H9 (cell line): ENCODE measurements at regions not wholly inside any gene's neighbourhood (a gene's known extent, or its start where the extent isn't known, plus 50 kb on each side); places are given as distances from the start of the nearest gene placed in this dataset.

Experiments
- DNase-seq: peaks from one replicate; pipeline ENCODE4 v3.0.0-alpha.2; 2017
- H2AFZ ChIP-seq: one replicate; pipeline ENCODE4 v1.6.1; 2013; ENCODE audit warnings: mild to moderate bottlenecking, low read length, control low read depth, moderate library complexity
- H2AK5ac ChIP-seq: 2 replicates; pipeline ENCODE4 v1.6.1; 2013; ENCODE audit warnings: low read length, control low read depth, mixed read lengths; ENCODE audit not compliant: insufficient read length
- H2BK120ac ChIP-seq: one replicate; pipeline ENCODE4 v1.6.1; 2013; ENCODE audit warnings: low read depth, mild to moderate bottlenecking, low read length, control low read depth, inconsistent platforms; ENCODE audit not compliant: poor library complexity, severe bottlenecking
- H2BK12ac ChIP-seq: 2 replicates; pipeline ENCODE4 v1.6.1; 2013; ENCODE audit warnings: low read length, control low read depth, mixed read lengths, low read depth; ENCODE audit not compliant: insufficient read length
- H2BK15ac ChIP-seq: 2 replicates; pipeline ENCODE4 v1.6.1; 2013; ENCODE audit warnings: low read depth, low read length, control low read depth
- H2BK20ac ChIP-seq: one replicate; pipeline ENCODE4 v1.6.1; 2013; ENCODE audit warnings: low read depth, mild to moderate bottlenecking, low read length, control low read depth, inconsistent platforms; ENCODE audit not compliant: poor library complexity, severe bottlenecking
- H2BK5ac ChIP-seq: 2 replicates; pipeline ENCODE4 v1.6.1; 2013; ENCODE audit warnings: low read length, control low read depth, mixed read lengths; ENCODE audit not compliant: insufficient read length
- H3K14ac ChIP-seq: 2 replicates; pipeline ENCODE4 v1.6.1; 2013; ENCODE audit warnings: low read length, control low read depth; ENCODE audit not compliant: insufficient read depth
- H3K18ac ChIP-seq: 2 replicates; pipeline ENCODE4 v1.6.1; 2013; ENCODE audit warnings: low read depth, mild to moderate bottlenecking, mixed read lengths, low read length, control low read depth; ENCODE audit not compliant: insufficient read length
- H3K23ac ChIP-seq: 2 replicates; pipeline ENCODE4 v1.6.1; 2013; ENCODE audit warnings: low read length, control low read depth, mixed read lengths, low read depth; ENCODE audit not compliant: insufficient read length
- H3K23me2 ChIP-seq: 2 replicates; pipeline ENCODE4 v1.6.1; 2013; ENCODE audit warnings: low read depth, mild to moderate bottlenecking, mixed read lengths, low read length, control low read depth; ENCODE audit not compliant: insufficient read length, poor library complexity, severe bottlenecking
- H3K27ac ChIP-seq: 2 replicates; pipeline ENCODE4 v1.5.1; 2013; ENCODE audit warnings: low read length, control low read depth, mixed read lengths, low read depth; ENCODE audit not compliant: insufficient read length
- H3K27me3 ChIP-seq: 2 replicates; pipeline ENCODE4 v1.6.1; 2013; ENCODE audit warnings: low read length, control low read depth, inconsistent platforms; ENCODE audit not compliant: insufficient read depth
- H3K4ac ChIP-seq: 2 replicates; pipeline ENCODE4 v1.6.1; 2013; ENCODE audit warnings: low read depth, mild to moderate bottlenecking, control low read depth, inconsistent platforms, low read length, moderate library complexity
- H3K4me1 ChIP-seq: 2 replicates; pipeline ENCODE4 v1.6.1; 2013; ENCODE audit warnings: low read length, control low read depth, inconsistent platforms; ENCODE audit not compliant: insufficient read depth
- H3K4me2 ChIP-seq: 2 replicates; pipeline ENCODE4 v1.6.1; 2013; ENCODE audit warnings: low read length, control low read depth, mixed read lengths; ENCODE audit not compliant: insufficient read length, insufficient read depth
- H3K56ac ChIP-seq: 2 replicates; pipeline ENCODE4 v1.6.1; 2013; ENCODE audit warnings: low read depth, mild to moderate bottlenecking, mixed read lengths, low read length, control low read depth; ENCODE audit not compliant: insufficient read length
- H3K79me1 ChIP-seq: 2 replicates; pipeline ENCODE4 v1.6.1; 2013; ENCODE audit warnings: low read depth, mild to moderate bottlenecking, moderate library complexity, low read length, control low read depth, inconsistent platforms; ENCODE audit not compliant: insufficient read depth, poor library complexity, severe bottlenecking
- H3K79me2 ChIP-seq: 2 replicates; pipeline ENCODE4 v1.6.1; 2013; ENCODE audit warnings: low read length, control low read depth, inconsistent platforms; ENCODE audit not compliant: insufficient read depth
- H3K9ac ChIP-seq: 2 replicates; pipeline ENCODE4 v1.6.1; 2013; ENCODE audit warnings: low read length, control low read depth, mixed read lengths; ENCODE audit not compliant: insufficient read length; ENCODE audit errors: extremely low read depth
- H3K9me3 ChIP-seq: one replicate; pipeline ENCODE4 v1.6.1; 2013; ENCODE audit warnings: low read depth, low read length, inconsistent platforms; ENCODE audit not compliant: control insufficient read depth
- H3T11ph ChIP-seq: one replicate; pipeline ENCODE4 v1.6.1; 2013; ENCODE audit warnings: mild to moderate bottlenecking, low read length, control low read depth, inconsistent platforms
- H4K20me1 ChIP-seq: one replicate; pipeline ENCODE4 v1.6.1; 2013; ENCODE audit not compliant: control insufficient read depth, insufficient read length, insufficient read depth
- H4K5ac ChIP-seq: 2 replicates; pipeline ENCODE4 v1.6.1; 2013; ENCODE audit warnings: low read depth, mild to moderate bottlenecking, mixed read lengths, low read length, control low read depth; ENCODE audit not compliant: insufficient read length
- H4K8ac ChIP-seq: replicated peaks from 2 replicates; pipeline ENCODE4 v1.6.1; 2013; ENCODE audit warnings: low read length, control low read depth, mixed read lengths, low read depth; ENCODE audit not compliant: insufficient read length
- H4K91ac ChIP-seq: 2 replicates; pipeline ENCODE4 v1.6.1; 2013; ENCODE audit warnings: low read depth, mild to moderate bottlenecking, moderate library complexity, mixed read lengths, low read length, control low read depth; ENCODE audit not compliant: insufficient read length
- H3K27ac Mint-ChIP-seq, 3 experiments: 2 replicates in 2 of 3; 3 replicates in 1 of 3; pipeline ENCODE4 v1.8.0; 2020 to 2021; ENCODE audit warnings: mixed read lengths in 3 of 3, mild to moderate bottlenecking in 1 of 3, moderate library complexity in 1 of 3
- H3K27me3 Mint-ChIP-seq: 2 replicates; pipeline ENCODE4 v1.8.0; 2021; ENCODE audit warnings: low read depth, mild to moderate bottlenecking, moderate library complexity, mixed read lengths
- H3K36me3 Mint-ChIP-seq, 3 experiments: 2 replicates in 2 of 3; 3 replicates in 1 of 3; pipeline ENCODE4 v1.8.0; 2020 to 2021; ENCODE audit warnings: low read depth in 3 of 3, mixed read lengths in 3 of 3; ENCODE audit not compliant: insufficient read depth in 1 of 3
- H3K4me1 Mint-ChIP-seq, 2 experiments: 2 replicates each; pipeline ENCODE4 v1.8.0; 2020; ENCODE audit warnings: mixed read lengths in 2 of 2
- H3K4me3 Mint-ChIP-seq, 2 experiments: 2 replicates in 1 of 2; 3 replicates in 1 of 2; pipeline ENCODE4 v1.8.0; 2020 to 2021; ENCODE audit warnings: mild to moderate bottlenecking in 2 of 2, mixed read lengths in 2 of 2, moderate library complexity in 1 of 2
- H3K9me3 Mint-ChIP-seq, 2 experiments: 2 replicates in 1 of 2; 3 replicates in 1 of 2; pipeline ENCODE4 v1.8.0; 2020; ENCODE audit warnings: mild to moderate bottlenecking in 2 of 2, mixed read lengths in 2 of 2, moderate library complexity in 1 of 2
- CTCF ChIP-seq: fragments of 200-600 bp; sonication (generic); conservative IDR thresholded peaks from 3 replicates; pipeline ENCODE4 v1.8.0; 2021; ENCODE audit warnings: antibody characterized with exemption, mild to moderate bottlenecking
- WGBS: extraction: QIAGEN DNeasy Blood & Tissue Kit; methylation state at CpG from one replicate; pipeline ENCODE4 v1.1.7; 2013; ENCODE audit warnings: missing lambda C conversion rate, low lambda C conversion rate, mixed read lengths; ENCODE audit not compliant: insufficient read length; ENCODE audit errors: extremely low coverage; 5-methylcytosine and 5-hydroxymethylcytosine counted together

GRCh38 chr1:93746021-93746812, 64.6 kb upstream of the BCAR3 start:
- Histone ChIP-seq H2BK120ac (no peak overlapping the region), H4K8ac (no peak overlapping the region), H2AFZ (no peak overlapping the region), H3K9me3 (no peaks in the 10 kb centered on the region), H3K4me2 (no peak overlapping the region), H4K5ac (no peak overlapping the region), H3K23me2 (no peaks in the 10 kb centered on the region), H3K4ac (no peak overlapping the region), H3K56ac (no peak overlapping the region), H2BK15ac (no peak overlapping the region), H3K23ac (no peak overlapping the region), H4K20me1 (no peaks in the 10 kb centered on the region), H3K9ac (no peak overlapping the region), H3K79me2 (no peaks in the 10 kb centered on the region), H3K79me1 (no peaks in the 10 kb centered on the region), H3K14ac (no peak overlapping the region), H3K27ac (no peak overlapping the region), H3K18ac (no peak overlapping the region), H2BK5ac (no peak overlapping the region), H2BK20ac (no peak overlapping the region), H3K4me1 (no peaks in the 10 kb centered on the region), H4K91ac (no peak overlapping the region), H2BK12ac (no peak overlapping the region), H3K27me3 (no peaks in the 10 kb centered on the region), H2AK5ac (no peak overlapping the region), H3T11ph (no peak overlapping the region)
- peaks cover 2 to 10% (median 2%) of the 10 kb centered on the region in 3 experiments; a peak in 5 of 7 replicates for H3K36me3 Mint-ChIP-seq
- no peak for TF ChIP-seq CTCF
- WGBS: no CpG with 5 or more reads among the region's 6 CpGs
- peaks cover 4% of the 10 kb centered on the region; the same call in 1 of the 2 replicates for H3K27me3 Mint-ChIP-seq
- peaks cover 9 to 14% of the 10 kb centered on the region in 2 experiments for H3K9me3 Mint-ChIP-seq
- no peak for DNase-seq
- H3K4me3 Mint-ChIP-seq: no peak overlapping the region
- H3K4me1 Mint-ChIP-seq: no peaks in the 10 kb centered on the region; a peak in 1 of 4 replicates
- H3K27ac Mint-ChIP-seq: no peak overlapping the region; a peak in 1 of 7 replicates
